CD4-positive, alpha-beta T cell treated with Interleukin-12 subunit alpha and Interleukin-12 subunit beta, for 1 hour (primary cell): ENCODE measurements at regions not wholly inside any gene's neighbourhood (a gene's known extent, or its start where the extent isn't known, plus 50 kb on each side); places are given as distances from the start of the nearest gene placed in this dataset.

ENCODE experiments used
- DNase-seq: peaks from one replicate; pipeline ENCODE4 v3.0.0-alpha.2; 2020

DNA sequence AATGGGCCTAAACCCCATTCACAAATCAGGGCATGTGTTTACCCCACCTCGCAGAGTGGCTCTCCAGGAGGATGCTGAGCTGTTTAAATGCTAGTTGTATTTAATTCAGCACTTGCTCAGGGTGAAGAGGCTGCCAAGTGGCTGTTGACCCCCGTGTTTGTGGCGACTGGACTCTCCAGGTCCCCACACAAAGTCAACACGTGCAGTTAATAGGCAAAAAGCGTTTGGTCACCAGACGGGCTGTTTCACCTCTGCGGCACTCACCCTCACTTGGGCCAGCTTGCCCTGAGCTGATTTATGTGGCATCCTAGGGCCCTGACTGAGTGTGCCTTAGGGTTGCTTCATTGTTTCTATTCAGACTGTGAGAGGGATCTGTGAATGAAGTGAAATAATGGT, 152.3 kb downstream of the GAS1 start:
- DNase-seq, result no peak

DNA sequence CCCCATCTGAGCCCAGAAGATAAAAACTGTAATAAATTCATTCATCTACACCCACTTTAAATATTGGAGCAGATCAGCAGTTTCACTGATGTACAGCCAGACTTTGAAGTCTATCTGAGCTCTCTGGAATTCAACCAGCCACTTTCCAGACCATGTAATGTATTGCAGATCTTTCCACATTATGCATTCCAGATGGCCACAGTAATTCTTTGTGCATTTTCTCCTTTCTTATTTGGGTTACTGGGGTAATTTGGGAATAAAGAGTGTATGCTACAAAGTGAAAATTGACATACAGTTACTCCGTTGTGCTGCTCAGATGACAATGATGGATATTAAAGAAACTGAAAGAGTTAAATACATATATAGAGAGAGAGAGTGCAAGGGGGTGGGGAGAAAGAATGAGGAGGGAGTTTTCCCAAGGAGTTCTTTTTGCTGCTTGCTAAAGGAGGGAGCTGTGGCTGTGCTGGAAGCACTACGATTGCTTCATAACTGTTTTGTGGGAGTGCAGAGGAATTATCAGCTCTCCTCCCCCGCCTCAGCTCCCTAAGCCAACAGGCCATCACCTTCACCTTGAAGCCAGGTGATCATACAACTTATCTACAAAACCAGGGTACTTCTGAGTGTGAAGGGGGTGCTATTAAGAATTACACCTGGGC, 152.8 kb downstream of the GAS1 start:
- DNase-seq, result no peak

DNA sequence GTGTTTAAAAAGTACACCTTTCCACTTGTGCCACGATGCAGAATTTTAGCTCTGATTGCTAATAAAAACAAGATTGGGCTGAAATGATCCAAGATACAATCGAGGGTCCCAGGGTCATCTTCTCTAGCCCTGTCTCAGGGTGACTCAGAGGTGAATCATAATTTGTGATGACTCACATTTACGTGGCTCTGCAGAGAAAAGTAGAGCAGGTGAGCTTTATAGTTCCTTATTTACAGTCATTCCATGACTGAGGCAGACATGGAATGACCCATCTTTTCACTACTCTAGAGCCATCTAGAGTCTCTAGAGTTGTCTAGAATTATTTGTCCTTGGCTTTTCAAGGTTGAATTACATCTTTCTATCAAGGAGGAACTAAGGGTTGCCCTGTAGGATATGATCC, 155.2 kb downstream of the GAS1 start:
- no peak for DNase-seq

DNA sequence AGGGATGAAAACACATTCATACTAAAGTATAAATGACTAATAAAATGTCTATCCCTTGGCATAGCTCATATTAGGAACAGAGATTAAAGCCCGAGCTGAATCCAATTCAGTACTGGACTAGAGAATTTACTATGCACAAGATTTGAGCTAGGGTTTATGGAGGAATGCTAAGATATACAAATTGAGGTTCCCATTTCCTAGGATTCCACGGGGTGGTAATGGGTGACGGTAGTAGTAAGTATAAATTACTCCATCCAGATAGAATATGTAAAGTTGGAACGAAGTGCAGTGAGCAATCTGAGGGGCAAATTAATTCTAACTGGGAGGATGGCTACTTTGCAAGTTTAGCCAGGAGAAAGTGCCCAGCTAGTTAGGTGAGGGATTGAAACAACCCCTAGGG, 156.5 kb downstream of the GAS1 start:
- DNase-seq, result no peak

DNA sequence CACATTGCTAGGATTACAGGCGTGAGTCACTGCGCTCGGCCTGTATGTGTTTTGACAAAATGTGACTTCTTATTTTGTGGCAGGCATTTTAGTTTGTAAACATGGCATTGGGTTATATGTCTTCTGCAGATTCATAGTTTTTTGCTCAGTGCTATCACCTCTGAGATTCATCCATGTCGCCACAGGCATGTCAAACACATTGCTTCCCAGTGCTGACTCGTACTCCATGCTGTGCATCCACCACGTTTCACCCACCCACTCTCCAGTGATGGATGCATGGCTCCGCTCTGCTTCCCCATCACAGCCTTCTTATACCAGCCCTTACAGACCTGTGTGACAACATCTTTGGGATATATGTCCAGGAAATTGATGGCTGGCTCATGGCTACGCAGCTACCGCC, 158.8 kb downstream of the GAS1 start:
- DNase-seq, result no peak

DNA sequence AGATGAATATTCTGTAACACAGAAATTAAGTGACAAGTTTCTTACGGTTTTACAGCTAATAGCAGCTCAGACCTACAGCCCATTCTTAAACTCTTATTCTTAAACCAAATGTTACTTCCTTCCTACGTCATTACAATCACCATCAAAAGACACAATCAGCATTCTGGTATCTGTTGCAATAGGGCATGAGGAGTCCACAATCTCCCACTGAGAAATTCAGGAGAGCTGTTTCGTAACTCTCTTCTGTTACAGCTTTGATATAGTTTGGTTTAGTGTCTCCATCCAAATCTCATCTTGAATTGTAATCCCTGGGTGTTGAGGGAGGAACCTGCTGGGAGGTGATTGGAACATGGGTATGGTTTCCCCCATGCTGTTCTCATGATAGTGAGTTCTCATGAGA, 163.4 kb downstream of the GAS1 start:
- no peak for DNase-seq

DNA sequence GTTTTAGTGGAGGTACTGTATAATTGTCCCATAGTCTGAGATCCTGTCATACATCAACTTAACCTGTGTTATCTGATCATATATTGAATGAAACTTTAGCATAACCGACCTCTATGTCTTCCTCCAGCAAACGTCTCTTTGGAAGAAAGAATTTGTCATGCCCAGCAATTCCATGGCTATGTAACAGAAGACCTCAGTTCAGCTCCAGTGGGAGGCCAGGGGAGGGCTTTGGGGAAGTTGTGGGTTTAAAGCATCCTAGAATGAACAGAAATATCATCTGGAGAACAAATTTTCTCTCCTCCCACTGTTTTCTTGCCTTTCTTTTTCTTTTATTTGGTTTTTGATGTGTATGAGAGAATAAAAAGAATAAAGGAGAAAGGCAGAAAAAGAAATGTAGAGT, 164.5 kb downstream of the GAS1 start:
- no peak for DNase-seq

DNA sequence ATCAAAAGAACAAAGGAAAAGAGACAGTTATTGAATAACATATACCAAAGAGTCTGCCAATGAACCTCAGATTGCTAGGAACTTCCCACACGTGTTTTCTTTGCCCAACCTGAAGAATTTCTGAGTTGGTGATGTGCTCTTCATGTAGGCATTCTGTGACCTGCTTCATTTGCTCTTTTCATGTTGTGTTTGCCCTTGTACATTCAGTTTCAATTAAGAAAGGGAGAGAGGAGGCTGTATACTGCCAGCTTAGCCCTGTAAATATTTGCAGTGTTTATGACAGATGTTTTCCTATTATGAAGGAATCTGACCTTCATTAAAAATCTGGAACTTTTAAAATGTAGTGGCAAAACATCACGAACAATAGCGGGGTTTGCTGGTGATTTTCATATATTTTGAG, 168.5 kb downstream of the GAS1 start:
- no peak for DNase-seq

DNA sequence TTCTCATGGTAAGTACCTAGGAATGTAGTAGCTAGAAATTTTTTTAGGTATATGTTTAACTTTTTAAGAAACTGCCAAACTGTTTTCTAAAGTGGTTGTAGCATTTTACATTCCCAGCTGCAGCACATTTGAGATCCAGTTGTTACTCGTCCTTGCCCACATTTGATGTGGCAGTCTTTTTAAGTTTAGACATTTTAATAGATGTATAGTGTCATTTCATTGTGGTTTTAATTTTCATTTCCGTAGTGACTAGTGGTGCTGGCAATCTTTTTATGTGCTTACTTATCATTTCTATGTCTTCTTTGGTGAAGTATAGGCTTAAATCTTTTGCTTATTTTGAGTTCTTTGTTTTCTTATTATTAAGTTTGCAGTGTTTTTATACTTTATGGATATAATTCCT, 171.6 kb downstream of the GAS1 start:
- DNase-seq, result no peak

DNA sequence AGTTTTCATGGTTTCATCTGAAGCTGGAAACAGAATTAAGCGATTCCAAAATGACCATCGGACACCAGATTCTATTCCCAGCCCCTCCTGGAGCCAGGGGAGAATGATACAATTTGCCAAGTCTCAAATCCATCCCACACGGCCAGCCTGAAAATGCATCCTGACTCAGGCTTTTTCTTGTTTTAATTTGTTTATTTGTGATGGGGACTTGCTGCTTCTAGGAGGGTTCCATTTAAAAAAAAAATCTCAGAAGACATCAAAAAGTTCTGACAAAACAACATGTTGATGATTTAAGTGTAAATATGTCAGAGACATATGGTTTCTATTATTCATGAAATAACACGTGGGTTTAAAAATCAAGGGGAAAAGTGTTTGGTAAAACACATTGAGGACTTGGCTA, 173.2 kb downstream of the GAS1 start:
- no peak for DNase-seq

DNA sequence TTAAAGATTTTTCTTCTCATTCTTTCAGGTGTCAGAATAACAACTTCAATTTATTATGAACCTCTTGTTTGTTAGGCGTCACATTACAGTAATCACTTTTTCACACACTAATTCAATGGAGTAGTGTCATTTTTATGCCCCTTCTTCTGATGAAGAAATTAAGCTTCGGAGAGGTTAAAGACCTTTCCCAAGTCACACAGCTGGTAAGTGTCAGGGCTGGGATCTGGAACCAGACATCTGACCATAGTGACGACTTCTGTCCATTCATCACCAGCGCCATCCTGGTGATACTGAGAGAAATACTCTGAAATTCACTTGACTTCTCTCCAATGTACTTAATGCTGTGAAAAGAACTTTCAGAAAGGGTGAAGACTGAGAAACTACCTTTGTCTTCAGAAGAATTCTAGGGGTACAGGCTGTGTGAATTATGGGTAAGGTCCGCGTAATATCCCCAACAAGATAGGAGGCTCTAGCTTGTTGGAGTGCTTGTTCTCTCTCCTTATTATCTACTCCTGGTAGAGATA, 173.8 kb downstream of the GAS1 start:
- no peak for DNase-seq

DNA sequence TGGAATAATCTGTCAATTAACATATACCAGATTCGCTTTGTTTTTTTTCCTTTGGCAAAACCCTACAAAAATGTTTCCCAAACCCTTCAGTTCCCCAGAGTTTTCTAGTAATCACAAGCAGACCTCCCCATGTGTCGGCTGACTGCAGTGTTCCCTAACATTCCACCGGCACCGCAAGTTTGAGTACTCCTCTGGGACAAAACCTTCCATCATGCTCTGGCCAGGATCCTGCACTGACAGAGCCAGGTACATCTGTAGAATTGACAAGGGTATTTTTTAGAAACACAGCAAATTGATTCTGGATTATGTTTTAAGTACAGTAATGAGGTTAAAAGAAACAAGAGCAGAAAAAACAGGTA, 174.7 kb downstream of the GAS1 start:
- DNase-seq, result no peak

DNA sequence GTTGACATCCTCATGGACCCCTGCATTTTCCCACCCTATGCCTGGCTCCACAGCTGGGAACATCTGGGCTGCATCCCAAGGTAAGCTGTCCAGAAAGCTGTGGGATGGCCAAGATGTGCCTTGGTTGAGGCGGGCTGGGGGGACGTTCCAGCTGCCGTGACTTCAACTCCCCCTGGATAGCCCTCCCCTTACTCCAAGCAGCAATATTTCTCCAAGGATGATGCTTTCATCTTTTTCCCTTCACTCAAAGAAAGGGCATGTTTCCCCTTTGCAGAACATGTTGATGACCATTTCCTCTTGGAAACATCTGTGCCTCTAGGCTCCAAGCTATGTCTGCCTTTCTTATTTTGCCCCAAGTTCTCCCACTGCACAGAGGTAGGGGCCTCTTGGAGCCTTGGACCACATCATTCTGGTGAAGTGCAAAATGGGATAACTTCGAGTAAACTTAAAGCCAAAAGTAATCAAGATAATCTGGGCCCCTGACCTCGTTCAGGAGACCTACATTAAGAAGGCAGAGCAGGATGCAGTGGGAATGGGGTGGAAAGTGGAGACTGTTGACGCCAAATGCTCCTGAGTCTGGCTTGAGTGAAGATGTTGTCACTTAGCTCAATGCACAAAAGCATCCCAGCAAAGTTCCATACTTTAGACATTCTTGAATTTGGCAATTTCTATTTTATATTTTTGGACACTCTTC, 175.2 kb downstream of the GAS1 start:
- no peak for DNase-seq

DNA sequence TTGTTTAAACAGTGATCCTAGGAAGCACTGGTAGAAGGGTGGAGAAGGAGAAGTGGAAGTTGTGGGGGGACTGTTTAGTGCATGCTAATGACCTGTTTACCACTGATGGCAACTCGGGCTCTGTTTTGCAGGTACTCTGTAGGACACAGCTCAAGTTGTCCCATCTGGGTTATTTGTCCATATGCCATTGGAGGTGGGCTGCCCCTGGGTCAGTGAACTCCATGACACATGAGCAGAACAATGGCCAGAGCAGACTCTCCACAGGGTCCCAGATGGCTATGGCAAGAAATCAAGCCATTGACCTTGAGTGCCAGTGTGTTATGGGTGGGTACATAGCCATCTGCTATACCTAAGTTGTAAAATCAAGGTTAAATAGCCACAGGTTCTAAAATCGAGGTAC, 175.9 kb downstream of the GAS1 start:
- DNase-seq, result no peak

DNA sequence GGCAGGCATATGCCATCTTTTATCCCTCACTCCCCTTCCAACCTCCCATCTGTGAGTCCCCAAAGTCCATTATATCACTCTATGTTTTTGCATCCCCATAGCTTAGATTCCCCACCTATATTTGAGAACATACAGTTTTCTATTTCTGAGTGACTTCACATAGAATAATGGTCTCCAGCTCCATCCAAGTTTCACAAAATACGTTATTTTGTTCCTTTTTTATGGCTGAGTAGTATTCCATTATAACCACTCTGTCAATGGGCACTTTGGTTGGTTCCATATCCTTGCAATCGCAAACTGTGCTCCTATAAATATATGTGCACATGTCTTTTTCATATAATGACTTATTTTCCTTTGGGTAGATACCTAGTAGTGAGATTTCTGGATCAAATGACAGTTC, 178.6 kb downstream of the GAS1 start:
- DNase-seq, result no peak

DNA sequence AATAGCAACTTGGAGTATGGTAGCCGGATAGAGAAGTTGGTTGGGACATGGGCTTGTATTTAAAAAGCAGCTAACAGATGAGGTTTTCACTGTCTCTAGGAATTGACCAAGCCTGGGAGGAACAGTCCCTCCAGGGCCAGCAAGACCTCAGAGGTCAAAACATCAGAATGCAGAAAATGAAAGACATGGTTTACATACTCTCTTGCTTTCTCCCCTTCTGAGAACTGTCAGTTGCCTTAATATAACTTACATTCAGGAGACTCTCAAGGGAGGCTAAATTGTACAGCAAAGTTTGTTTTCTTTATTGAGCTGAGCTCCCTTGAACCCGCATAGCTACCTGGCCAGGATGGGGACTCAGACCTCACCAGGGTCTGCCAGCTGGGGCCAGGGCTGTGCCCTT, 179.3 kb downstream of the GAS1 start:
- no peak for DNase-seq

DNA sequence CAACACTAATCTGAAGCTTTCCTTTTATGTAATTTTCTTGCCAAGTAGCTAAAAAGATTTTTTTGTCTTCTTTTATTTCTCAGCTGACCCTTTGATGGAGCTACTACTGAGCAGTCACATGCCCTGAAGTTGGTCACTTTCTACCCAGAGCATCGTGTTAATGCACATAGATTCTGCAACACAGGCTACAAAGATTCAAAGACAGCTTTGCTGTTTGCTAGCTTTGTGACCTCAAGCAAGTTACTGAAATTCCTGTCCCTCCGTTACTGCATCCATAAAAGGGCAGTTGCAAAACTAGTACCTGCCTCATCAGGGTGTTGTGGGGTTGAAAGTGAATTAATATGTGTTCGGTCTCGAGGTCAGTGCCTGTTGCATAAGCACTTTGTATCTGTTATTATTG, 179.9 kb downstream of the GAS1 start:
- no peak for DNase-seq

DNA sequence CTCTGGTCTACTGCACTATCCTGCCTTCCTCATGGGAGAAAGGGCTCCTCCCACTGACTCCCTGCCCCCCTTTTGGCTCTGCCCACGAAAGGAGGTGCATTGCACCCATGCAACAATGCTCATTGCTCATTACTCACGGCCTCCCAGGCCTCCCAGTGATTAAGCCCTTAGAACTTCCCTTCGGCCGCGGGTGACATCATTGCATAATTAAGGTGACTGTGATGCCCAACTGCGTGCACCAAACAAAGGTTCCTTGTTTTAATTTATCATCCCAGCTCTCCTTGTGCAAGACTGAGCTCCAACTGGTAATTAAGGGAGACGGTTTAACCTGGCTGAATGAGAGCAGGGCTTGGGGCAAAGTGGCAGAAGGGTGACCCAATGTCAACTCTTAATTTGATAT, 180.4 kb downstream of the GAS1 start:
- DNase-seq, result peak; percentile 6

DNA sequence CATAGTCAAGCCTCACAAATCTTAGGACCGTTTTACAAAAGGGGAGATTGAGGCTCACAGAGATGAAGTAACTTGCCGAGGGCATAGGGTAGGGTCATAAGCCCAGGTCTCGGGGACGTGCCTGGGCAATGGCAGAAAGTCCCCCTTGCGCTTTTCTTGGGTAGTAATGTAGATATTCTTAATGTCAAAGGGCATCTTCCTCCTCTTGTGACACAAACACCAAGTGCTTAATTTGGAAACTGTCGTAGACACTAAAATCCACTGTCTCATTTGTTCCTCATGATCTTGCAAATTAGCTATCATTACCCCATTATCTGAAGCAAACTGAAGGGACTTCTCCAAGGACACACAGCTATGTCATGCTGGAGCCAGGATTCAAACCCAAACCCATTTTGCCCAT, 180.8 kb downstream of the GAS1 start:
- no peak for DNase-seq

DNA sequence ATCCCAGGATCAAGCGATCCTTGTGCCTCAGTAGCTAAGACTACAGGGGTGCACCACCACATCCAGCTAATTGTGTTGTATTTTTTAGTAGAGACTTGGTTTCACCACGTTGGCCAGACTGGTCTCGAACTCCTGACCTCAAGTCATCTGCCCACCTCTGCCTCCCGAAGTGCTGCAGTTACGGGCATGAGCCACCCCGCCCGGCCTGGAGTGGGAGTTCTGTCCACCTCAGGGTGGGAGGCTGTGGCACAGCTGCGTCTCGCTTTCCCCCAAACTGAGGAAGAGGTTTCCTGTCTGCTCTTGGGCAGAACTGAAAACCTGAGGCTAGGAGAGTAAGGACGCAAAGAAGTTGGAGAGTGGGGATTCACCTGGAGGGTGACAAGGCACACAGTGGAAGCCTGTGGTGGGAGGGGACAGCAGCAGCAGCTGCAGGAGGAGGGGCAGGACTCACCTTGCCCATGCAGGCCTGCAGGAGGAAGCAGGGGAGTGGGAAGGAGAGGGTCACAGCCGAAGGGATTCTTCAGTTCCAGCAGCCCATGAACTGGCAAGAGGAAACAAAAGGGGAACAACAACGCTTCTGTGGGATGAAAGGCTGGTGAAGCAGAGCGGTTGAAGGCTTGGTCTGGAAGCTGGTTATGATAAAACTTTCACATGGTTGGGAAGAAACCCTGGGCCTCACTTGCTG, 181.4 kb downstream of the GAS1 start:
- DNase-seq, result no peak

DNA sequence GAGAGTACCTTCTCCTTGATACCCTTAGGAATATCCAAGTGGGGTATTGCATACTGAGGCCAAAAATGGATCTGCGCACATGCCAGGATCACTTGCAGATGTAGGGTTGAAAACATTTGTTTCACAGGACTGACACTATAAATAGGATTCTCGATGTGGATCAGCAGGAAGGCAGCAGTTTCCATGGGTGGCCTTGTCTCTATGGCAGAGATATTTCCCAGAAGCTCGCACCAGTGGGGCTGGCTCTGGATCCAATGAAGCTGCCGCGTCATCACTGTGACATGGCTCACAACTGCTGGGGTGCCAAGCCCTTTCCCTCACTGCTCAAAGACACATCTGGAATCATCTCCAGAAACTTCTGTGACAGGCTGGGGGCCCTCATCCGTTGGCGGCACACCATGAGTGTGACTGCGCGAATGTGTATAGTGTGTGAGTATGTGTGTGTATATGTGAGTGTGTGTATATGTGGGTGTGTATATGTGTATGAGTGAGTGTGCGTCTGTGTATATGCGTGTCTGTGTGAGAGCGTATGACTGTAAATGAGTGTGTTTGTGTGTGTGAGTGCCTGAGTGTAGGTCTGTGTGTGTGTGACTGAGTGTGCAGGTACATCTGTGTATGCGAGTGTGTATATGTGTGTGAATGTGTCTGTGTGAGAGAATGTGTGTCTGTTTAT, 182.5 kb downstream of the GAS1 start:
- no peak for DNase-seq

DNA sequence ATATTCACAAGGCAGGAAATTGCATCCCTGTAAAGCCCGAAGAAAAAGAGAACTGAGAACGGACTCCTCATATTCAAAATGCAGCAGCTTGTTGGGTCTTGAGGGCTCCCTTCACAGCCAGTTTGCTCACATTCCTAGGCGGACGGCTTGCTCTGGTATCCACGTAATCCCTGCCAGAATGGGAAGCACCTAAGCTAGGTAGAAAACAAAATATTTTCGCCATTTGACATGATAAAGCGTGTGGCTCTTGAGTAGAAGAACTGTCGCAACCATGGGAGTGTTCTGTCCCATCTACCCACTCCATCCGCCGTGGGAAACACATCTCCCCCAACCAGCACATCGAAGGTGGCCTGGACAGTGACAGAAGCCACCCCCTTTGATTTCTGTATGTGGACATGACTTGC, 183.1 kb downstream of the GAS1 start:
- DNase-seq, result no peak

DNA sequence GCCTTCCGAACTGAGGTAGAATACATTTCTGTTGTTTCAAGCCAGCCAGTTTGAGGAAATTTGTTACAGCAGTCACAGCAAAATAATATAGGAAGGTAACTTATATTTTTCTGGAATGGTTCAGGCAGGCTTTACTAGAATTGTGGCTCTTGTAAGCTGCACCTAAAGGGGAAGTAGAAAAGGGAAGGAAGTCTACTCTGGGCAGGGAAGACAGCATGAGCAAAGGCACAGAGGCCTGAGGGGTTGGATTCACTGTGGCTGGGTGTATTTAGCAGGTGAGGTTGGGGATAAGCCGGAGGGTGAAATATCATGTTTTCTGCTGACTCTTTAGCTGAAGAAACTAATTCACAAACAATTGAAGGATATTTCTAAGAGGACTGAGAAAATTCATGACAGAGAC, 183.5 kb downstream of the GAS1 start:
- DNase-seq, result no peak

DNA sequence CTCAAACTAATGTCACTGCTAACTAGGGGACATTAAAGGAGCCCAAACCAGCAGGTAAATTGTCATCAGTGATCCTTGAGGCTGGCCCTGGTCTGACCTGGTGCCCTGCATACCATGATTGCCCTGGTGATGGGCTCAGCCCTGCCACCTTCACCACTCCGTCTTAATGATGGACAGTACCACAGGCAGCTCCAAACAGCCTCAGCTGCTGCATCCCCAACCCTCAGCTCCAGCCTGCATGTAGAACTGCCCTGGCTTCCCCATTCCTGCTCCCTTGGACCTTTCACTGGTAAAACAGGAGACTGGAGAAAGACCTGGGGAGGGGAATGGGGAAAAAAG, 190.0 kb downstream of the GAS1 start:
- DNase-seq, result no peak
